WTC11 (cell line): ENCODE measurements at regions not wholly inside any gene's neighbourhood (a gene's known extent, or its start where the extent isn't known, plus 50 kb on each side); places are given as distances from the start of the nearest gene placed in this dataset.

ENCODE experiments used
- ESRRA ChIP-seq: sonication (generic); formaldehyde crosslinking; IDR thresholded peaks from 2 replicates; pipeline ENCODE4 v1.8.1; 2022; ENCODE audit warnings: mild to moderate bottlenecking, missing genetic modification reagents, borderline replicate concordance
- NFYB ChIP-seq: sonication (generic); formaldehyde crosslinking; conservative IDR thresholded peaks from 2 replicates; pipeline ENCODE4 v1.8.0; 2022; ENCODE audit warnings: low read depth, missing genetic modification reagents
- SP1 ChIP-seq: sonication (generic); formaldehyde crosslinking; conservative IDR thresholded peaks from 2 replicates; pipeline ENCODE4 v1.8.1; 2022; ENCODE audit warnings: missing genetic modification reagents
- TCF7 ChIP-seq: sonication (generic); formaldehyde crosslinking; IDR thresholded peaks from 2 replicates; pipeline ENCODE4 v1.8.0; 2022; ENCODE audit warnings: mild to moderate bottlenecking, low read depth, missing genetic modification reagents, moderate library complexity
- ZBTB21 ChIP-seq: sonication (generic); formaldehyde crosslinking; IDR thresholded peaks from 2 replicates; pipeline ENCODE4 v1.8.1; 2023; ENCODE audit warnings: mild to moderate bottlenecking, missing genetic modification reagents, borderline replicate concordance
- TF ChIP-seq, protein P1 (sequence below): sonication (generic); formaldehyde crosslinking; IDR thresholded peaks from 2 replicates; pipeline ENCODE4 v1.8.0; 2023; ENCODE audit warnings: mild to moderate bottlenecking, missing genetic modification reagents
- TF ChIP-seq, protein P2 (sequence below): fragments of 200-600 bp; IDR thresholded peaks from 2 replicates; pipeline ENCODE4 v1.8.0; 2022; ENCODE audit warnings: antibody characterized with exemption
- TF ChIP-seq, protein P3 (sequence below): sonication (generic); formaldehyde crosslinking; IDR thresholded peaks from 2 replicates; pipeline ENCODE4 v1.8.0; 2022; ENCODE audit warnings: mild to moderate bottlenecking, missing genetic modification reagents
- TF ChIP-seq, protein P4 (sequence below): sonication (generic); formaldehyde crosslinking; IDR thresholded peaks from 2 replicates; pipeline ENCODE4 v1.8.1; 2023; ENCODE audit warnings: mild to moderate bottlenecking, missing genetic modification reagents, borderline replicate concordance
- TF ChIP-seq, protein P5 (sequence below): sonication (generic); formaldehyde crosslinking; IDR thresholded peaks from 2 replicates; pipeline ENCODE4 v1.8.1; 2022; ENCODE audit warnings: mild to moderate bottlenecking, moderate library complexity, missing genetic modification reagents

DNA sequence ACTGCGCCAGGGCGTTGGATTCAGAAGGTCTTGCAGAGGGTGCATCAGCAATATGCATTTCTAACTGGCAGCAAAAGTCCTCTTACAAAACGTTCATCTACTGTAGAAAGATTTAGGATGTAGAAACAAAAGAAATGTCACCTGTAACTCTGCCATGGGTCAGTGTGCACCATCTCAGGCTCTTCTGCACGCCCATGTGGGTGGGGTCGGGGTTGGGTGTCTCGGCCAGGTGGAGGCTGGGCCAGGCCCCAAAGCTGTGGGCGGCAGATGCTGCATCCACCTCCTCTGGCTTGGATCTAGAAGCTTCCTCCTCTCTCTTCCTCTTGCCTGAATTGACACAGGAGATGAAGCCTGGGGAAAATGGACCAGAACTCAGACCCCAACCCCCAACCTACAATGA, 111.3 kb upstream of the PPP2R2D start:
- TF ChIP-seq, protein P1, sequence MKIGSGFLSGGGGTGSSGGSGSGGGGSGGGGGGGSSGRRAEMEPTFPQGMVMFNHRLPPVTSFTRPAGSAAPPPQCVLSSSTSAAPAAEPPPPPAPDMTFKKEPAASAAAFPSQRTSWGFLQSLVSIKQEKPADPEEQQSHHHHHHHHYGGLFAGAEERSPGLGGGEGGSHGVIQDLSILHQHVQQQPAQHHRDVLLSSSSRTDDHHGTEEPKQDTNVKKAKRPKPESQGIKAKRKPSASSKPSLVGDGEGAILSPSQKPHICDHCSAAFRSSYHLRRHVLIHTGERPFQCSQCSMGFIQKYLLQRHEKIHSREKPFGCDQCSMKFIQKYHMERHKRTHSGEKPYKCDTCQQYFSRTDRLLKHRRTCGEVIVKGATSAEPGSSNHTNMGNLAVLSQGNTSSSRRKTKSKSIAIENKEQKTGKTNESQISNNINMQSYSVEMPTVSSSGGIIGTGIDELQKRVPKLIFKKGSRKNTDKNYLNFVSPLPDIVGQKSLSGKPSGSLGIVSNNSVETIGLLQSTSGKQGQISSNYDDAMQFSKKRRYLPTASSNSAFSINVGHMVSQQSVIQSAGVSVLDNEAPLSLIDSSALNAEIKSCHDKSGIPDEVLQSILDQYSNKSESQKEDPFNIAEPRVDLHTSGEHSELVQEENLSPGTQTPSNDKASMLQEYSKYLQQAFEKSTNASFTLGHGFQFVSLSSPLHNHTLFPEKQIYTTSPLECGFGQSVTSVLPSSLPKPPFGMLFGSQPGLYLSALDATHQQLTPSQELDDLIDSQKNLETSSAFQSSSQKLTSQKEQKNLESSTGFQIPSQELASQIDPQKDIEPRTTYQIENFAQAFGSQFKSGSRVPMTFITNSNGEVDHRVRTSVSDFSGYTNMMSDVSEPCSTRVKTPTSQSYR (CRISPR knock-in tag), result no peak
- TF ChIP-seq, protein P2, sequence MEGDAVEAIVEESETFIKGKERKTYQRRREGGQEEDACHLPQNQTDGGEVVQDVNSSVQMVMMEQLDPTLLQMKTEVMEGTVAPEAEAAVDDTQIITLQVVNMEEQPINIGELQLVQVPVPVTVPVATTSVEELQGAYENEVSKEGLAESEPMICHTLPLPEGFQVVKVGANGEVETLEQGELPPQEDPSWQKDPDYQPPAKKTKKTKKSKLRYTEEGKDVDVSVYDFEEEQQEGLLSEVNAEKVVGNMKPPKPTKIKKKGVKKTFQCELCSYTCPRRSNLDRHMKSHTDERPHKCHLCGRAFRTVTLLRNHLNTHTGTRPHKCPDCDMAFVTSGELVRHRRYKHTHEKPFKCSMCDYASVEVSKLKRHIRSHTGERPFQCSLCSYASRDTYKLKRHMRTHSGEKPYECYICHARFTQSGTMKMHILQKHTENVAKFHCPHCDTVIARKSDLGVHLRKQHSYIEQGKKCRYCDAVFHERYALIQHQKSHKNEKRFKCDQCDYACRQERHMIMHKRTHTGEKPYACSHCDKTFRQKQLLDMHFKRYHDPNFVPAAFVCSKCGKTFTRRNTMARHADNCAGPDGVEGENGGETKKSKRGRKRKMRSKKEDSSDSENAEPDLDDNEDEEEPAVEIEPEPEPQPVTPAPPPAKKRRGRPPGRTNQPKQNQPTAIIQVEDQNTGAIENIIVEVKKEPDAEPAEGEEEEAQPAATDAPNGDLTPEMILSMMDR, result no peak
- TF ChIP-seq, protein P3, sequence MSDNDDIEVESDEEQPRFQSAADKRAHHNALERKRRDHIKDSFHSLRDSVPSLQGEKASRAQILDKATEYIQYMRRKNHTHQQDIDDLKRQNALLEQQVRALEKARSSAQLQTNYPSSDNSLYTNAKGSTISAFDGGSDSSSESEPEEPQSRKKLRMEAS (CRISPR knock-in tag), result no peak
- no peak for TF ChIP-seq SP1
- no peak for TF ChIP-seq NFYB (CRISPR knock-in tag)
- TF ChIP-seq, protein P4, sequence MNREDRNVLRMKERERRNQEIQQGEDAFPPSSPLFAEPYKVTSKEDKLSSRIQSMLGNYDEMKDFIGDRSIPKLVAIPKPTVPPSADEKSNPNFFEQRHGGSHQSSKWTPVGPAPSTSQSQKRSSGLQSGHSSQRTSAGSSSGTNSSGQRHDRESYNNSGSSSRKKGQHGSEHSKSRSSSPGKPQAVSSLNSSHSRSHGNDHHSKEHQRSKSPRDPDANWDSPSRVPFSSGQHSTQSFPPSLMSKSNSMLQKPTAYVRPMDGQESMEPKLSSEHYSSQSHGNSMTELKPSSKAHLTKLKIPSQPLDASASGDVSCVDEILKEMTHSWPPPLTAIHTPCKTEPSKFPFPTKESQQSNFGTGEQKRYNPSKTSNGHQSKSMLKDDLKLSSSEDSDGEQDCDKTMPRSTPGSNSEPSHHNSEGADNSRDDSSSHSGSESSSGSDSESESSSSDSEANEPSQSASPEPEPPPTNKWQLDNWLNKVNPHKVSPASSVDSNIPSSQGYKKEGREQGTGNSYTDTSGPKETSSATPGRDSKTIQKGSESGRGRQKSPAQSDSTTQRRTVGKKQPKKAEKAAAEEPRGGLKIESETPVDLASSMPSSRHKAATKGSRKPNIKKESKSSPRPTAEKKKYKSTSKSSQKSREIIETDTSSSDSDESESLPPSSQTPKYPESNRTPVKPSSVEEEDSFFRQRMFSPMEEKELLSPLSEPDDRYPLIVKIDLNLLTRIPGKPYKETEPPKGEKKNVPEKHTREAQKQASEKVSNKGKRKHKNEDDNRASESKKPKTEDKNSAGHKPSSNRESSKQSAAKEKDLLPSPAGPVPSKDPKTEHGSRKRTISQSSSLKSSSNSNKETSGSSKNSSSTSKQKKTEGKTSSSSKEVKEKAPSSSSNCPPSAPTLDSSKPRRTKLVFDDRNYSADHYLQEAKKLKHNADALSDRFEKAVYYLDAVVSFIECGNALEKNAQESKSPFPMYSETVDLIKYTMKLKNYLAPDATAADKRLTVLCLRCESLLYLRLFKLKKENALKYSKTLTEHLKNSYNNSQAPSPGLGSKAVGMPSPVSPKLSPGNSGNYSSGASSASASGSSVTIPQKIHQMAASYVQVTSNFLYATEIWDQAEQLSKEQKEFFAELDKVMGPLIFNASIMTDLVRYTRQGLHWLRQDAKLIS (CRISPR knock-in tag), result no peak
- TF ChIP-seq, protein P5, sequence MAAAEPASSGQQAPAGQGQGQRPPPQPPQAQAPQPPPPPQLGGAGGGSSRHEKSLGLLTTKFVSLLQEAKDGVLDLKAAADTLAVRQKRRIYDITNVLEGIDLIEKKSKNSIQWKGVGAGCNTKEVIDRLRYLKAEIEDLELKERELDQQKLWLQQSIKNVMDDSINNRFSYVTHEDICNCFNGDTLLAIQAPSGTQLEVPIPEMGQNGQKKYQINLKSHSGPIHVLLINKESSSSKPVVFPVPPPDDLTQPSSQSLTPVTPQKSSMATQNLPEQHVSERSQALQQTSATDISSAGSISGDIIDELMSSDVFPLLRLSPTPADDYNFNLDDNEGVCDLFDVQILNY (CRISPR knock-in tag), result no peak
- no peak for TF ChIP-seq ESRRA (CRISPR knock-in tag)
- no peak for TF ChIP-seq ZBTB21 (CRISPR knock-in tag)
- no peak for TF ChIP-seq TCF7 (CRISPR knock-in tag)
